ENCODE measurements at regions not wholly inside any gene's neighbourhood (a gene's known extent, or its start where the extent isn't known, plus 50 kb on each side); places are given as distances from the start of the nearest gene placed in this dataset.

DNA sequence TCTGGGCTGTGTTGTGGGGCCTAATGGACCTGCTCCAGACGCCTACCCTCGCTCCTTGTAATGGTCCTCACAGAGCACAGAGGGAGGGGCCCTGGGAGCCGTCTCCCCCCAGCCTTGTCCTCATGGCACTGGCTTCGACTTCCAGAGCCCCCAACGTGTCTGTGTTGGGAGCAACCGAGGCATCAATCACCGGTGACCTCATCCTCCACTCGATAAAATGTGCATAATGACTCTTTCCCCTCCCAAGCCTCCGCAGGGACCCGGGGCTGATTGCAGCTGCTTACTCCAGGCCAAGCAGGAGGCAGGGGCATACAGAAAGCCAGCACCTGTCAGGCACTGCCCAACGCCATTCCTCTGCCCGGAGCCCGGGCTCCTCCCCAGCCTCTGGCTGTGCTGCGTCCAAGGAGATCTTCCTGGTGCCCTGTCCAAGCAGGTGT is 271.7 kb downstream of the NDUFA10 start:
- TF ChIP-seq, protein P1, sequence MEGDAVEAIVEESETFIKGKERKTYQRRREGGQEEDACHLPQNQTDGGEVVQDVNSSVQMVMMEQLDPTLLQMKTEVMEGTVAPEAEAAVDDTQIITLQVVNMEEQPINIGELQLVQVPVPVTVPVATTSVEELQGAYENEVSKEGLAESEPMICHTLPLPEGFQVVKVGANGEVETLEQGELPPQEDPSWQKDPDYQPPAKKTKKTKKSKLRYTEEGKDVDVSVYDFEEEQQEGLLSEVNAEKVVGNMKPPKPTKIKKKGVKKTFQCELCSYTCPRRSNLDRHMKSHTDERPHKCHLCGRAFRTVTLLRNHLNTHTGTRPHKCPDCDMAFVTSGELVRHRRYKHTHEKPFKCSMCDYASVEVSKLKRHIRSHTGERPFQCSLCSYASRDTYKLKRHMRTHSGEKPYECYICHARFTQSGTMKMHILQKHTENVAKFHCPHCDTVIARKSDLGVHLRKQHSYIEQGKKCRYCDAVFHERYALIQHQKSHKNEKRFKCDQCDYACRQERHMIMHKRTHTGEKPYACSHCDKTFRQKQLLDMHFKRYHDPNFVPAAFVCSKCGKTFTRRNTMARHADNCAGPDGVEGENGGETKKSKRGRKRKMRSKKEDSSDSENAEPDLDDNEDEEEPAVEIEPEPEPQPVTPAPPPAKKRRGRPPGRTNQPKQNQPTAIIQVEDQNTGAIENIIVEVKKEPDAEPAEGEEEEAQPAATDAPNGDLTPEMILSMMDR (IDR thresholded peaks at IDR 0.05) = no peak
- no peak for TF ChIP-seq POLR2A (IDR thresholded peaks at IDR 0.05)
